ENCODE measurements at regions not wholly inside any gene's neighbourhood (a gene's known extent, or its start where the extent isn't known, plus 50 kb on each side); places are given as distances from the start of the nearest gene placed in this dataset.
A peak's percentile ranks its signal among the peaks of the same experiment; 100 is the strongest.
"Not testable (repeated sequence)": the region's sequence is repeated elsewhere in the genome, so short reads cannot be mapped to it uniquely, and the experiment has no call there.

DNA sequence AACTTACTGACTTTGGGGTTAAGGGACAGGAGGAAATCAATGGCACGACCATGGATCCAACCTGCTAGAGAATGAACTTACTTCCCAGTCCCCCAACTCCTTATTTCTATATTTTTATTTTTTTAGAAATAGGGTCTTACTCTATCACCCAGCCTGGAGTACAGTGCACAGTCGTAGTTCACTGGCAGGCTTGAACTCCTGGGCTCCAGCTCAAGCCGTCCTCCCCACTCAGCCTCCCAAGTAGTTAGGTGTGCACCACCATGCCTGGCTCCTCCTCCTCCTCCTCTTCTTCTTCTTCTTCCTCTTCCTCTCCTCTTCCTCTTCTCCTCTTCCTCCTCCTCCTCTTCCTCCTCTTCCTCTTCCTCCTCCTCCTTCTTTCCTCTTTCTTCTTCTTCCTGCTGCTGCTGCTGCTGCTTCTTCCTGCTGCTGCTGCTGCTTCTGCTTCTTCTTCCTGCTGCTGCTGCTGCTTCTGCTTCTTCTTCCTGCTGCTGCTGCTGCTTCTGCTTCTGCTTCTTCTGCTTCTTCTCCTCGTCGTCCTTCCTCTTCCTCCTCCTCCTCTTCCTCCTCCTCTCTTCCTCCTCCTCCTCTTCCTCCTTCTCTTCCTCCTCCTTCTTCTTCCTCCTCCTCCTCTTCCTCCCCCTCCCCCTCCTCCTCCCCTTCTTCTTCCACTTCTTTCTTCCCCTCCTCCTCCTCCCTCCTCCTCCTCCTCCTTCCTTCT, 390.1 kb upstream of the RGS6 start:
- no peak for DNase-seq

DNA sequence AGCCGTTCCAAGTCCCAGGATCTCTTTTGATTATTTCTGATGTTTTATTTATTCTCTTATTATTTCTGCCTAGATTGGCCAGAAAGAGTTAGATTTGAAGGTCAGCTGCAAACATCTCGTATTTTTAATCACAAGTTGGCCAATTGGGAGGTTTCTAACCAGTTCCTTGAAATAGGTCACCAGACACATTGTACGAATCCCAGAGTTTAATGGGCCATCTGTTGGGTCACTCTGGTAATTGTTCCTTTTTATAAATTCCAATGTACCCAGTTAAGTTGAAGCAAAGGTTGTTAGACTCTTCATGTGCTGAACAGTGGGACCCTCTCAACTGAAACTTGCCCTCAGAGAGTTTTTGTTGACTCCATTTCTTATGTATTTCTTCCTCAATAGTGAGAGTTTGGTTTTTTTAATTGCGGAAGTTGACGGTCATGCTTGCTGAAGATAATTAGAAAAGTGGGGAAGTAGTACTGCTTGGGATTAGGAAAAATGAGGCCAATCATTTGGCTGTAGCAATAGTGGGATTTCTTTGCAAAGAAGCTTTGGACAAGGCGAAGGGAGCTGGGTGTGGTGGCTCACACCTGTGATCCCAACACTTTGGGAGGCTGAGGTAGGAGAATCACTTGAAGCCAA, 382.7 kb upstream of the RGS6 start:
- no peak for DNase-seq

DNA sequence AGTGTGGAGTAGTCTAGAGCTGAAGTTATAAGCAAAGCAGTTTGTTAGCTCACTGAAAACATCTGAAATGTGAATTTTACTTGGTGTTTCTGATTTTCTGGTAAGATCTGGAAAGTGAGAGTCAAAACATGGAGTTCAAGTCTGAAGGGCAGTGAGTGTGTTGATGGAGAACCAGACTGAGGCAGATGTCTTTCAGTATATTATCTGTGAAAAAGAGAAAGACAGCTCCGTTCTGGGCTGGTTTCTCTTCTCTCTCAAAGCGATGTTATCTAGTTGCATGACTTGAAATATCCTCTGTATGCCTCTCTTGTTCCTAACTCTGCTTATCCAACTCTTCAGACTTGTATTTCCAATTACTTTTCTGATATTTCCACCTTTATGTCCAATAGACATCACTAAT, 381.9 kb upstream of the RGS6 start:
- no peak for DNase-seq

DNA sequence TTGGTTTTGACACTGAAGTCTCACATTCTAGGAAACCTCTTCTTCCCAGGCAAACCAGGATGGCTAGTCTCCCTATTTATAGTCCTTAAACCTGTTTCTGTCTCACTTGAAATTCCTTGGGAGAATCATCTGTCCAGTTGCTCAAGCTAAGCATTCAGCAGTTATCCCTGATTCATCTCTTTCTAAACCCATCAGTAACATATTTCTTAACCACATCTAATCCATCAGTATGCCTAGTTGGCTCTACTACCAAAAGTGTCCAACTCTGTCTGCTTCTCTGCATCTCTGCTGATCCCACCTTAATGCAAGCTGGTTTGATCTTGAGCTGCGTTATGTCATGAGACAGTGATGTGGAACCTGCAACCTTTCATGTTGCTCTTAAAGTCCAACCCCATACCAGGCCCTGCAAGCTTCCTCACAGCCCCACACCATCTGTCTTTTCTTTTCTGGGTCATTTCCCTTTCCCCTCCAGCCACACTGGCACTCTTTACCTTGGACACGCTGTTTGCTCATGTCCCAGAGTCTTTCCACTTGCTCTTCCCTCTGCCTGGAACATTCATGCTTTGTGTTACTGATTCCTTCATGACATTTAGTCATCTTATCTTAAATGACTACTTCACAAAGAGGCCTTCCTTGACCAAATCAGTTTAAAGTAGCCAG, 380.8 kb upstream of the RGS6 start:
- no peak for DNase-seq

DNA sequence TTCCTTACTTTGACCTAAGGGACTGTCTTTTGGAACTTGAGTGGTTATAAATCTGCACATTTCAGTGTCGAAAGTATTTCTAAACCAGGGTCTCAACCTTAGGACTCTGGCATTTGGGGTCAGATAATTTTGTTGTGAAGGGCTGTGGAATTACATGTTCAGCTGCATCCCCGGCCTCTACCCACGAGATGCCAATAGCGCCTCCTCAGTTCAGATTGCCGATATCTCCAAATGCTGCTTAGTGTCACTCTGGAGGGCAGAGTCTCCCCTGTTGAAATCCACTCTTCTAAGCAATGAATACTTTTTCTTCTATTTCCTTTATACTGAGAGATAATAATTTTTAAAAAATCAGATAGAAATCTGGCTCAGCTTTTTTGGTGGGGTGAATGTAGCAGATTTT, 379.4 kb upstream of the RGS6 start:
- no peak for DNase-seq

DNA sequence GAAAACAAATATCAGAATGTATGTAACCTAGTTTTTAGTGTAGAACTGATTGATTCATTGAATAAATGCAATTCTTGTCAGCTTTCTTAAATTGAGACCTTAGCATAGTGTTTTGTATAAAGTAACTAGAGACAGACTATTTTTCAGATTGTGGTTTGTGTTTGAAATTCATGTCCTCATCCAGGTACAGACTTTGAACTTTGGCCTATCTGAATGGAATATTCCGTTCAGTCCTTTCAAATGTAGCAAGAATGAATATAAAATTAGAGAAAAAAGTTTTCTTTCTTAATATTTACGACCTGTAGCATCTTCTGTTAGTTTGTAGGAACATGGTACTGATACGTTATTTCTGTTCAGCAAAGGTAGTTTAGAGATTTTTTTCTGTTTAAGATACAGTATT, 378.4 kb upstream of the RGS6 start:
- no peak for DNase-seq

DNA sequence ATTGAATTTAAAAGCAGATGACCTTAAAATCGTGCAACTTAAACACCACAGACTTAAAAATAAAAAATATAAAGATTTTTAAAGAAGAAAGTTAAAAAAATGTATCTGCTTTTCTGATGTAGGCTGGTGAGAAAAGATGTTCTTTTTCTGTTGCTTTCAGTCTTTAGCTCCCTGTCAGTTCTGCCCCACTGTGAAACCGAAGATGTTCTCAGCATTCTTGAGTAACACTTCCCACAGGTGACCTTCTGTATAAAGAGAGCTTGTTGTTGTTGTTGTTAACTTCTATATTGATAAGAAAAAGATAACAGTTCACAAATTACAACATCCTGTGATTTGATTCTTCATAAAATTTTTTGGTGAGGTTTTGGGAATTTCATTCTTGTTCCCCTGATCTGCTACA, 377.9 kb upstream of the RGS6 start:
- DNase-seq, result peak; percentile 14

DNA sequence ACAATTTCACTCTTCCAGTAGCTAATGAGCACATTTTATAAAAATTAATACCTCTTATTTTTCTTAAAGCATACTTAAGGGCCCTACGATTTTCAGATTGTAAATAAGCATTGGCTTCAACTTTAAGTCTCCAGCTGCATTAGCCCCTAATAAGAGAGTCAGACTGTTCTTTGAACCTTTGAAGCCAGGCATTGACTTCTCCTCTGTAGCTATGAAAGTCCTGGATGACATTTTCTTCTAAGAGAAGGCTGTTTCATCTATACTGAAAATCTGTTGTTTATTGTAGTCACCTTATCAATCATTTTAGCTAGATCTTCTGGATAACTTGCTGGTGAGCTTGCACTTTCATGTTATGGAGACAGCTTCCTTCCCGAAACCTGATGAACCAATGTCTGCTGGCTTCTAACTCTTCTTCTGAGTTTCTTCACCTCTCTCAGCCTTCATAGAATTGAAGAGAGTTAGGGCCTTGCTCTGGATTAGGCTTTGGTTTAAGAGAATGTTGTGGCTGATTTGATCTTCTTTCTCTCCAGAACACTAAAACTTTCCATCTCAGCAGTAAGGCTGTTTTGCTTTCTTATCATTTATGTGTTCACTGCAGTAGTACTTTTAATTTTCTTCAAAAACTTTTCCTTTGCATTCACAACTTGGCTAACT, 377.1 kb upstream of the RGS6 start:
- DNase-seq, result no peak

DNA sequence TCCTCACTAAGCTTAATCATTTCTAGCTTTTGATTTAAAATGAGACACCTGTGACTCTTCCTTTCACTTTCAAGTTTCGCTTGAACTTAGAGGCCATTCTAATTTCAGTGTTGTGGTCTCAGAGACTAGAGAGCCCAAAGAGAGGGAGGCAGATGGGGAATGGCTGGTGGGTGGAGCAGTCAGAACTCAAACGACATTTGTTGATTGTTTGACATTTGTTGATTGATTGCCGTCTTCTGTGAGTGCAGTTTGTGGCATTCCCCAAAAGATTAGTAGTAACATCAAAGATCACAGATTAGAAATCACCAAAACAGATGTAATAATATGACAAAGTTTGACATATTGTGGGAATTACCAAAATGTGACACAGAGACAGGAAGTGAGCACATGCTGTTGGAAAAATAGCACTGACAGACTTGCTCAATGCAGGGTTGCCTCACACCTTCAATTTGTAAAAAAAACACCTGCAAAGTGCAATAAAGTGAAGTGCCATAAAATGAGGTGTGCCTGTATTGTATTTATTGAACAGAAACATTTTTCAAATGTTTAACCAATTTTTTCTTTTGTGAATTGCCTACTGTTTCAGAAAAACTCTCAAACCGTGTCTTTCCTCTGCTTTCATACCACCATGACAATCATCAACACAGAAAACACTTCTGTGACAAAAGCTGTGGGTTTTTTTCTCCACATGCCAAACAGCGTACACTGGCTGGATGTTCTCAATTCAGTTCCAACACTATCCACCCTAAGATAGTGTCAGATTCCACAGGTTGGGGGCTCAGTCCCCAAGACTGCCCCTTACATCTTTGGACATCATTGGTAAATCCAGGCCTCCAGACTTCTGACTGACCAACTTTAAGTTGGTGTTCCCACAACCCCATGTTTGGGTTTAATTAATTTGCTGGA, 376.3 kb upstream of the RGS6 start:
- DNase-seq, result peak; percentile 55

DNA sequence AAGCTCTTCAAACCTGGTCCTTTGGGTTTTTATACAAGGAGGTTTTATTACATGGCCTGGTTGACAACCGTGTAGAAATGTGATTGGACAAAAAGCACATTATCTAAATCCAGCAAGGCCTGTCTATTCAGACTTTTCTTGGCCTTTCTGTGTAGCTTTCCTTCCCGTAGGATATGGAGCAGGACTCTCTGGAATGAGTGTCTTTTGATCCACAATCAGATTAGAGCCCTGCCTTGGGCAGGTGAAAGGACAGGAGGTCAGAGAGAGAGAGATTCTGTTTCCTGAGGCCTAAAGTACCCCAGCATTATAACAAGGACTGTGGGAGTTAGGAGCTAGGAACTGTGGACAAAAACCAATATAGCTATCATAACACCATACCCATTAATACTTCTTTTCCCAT, 375.5 kb upstream of the RGS6 start:
- no peak for DNase-seq

DNA sequence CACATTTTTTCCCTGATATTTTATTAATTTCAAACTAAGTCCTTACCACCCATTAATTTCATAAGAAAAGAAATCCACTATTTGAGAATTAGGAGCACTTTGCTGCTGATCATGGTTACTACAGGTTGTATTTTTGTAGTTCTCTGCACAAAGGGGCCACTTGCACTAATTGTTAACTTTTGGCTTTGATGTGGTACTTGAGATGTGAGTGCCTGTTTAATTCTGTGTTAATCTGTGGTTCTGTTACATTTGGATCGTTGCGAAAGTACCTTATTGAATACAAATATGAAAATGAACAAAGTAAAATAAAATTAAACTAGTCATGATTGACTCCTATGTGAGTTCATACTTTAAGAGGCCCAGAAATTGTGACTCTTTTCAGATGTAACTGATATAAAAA, 374.9 kb upstream of the RGS6 start:
- DNase-seq, result no peak

DNA sequence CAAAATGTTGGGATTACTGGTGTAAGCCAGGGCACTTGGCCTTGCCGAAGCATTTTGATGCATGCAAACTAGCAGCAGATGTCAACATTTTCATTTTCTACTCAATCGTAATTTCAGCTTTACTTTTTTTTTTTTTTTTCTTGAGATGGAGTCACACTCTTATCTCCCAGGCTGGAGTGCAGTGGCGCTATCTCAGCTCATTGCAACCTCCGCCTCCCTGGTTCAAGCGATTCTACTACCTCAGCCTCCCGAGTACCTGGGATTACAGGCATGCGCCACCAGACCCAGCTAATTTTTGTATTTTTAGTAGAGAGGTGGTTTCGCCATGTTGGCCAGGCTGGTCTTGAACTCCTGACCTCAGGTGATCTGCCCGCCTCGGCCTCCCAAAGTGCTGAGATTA, 373.3 kb upstream of the RGS6 start:
- DNase-seq, result not testable (repeated sequence)

DNA sequence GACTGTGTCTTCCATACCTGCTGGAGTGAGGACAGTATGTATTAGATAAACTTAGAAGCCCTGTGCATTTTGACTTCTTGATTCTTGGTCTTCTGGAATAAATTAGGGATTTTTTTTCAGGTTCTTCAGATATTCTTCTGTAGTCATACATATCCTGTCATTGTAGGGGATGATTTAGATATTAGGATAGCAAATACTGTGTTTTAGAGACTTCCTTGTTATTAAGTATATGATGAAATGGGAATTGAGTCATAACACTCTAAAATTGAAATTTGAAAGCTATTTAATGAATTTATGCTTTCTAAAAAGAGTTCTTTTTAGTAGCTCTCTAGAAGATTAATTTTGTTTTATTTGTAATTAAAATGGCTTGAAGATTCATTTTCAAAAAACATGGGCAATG, 371.5 kb upstream of the RGS6 start:
- no peak for DNase-seq

DNA sequence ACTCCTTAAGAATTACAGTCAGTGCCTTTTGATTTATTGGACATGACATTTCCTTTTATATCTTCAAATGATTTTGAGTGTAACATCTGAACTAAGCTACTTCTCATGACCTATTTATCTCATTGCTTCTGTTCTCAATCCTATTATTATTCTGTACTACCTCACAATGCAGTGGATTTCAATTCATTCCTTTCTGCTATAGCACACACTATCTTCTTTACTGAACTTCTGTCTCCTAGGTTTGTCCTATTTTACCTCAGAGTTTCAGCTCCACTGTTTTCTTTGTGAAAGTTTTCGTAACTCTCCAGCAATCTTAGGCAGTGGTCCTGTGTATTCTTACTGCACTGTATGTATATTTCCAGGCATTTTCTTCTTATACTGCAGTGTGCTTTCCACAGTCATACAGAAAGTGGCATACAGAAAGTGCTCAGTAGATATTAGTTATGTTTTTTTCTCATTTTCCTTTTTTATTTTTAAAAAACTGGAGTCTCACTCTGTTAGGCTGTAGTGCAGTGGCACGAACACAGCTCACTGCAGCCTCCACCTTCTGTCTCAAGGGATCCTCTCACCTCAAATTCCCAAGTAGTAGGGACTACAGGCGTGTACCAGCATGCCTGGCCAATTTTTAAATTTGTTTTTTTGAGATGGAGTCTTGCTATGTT, 368.6 kb upstream of the RGS6 start:
- no peak for DNase-seq

DNA sequence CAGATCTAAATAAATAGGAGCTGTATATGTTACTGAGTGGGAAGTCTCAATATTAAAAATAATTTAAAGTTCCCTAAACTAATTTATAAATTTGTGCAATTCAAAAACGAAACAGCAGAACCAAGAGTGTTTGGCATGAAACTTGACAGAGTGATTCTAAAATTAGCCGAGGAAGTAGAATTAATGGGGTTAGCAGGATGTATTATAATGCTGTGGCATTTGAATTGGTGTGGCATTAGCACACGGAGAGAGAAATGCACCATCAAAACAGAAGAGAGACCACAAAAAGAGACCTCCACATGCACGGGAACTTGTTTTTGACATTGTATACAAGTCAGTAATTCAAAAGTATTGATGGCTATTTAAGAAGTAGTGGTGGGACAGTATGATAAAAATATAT, 366.0 kb upstream of the RGS6 start:
- DNase-seq, result no peak

DNA sequence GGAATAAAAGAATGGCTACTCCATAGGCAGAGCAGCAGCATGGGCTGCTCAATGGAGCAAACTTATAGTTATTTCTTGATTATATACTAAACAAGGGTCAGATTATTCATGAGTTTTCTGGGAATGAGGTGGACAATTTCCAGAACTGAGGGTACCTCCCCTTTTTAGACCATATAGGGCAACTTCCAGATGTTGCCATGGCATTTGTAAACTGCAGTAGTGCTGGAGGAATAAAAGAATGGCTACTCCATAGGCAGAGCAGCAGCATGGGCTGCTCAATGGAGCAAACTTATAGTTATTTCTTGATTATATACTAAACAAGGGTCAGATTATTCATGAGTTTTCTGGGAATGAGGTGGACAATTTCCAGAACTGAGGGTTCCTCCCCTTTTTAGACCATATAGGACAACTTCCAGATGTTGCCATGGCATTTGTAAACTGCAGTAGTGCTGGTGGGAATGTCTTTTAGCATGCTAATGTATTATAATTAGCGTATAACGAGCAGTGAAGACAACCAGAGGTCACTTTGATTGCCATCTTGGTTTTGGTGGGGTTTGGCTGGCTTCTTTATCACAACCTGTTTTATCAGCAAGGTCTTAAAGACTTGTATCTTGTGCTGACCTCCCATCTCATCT, 364.6 kb upstream of the RGS6 start:
- DNase-seq, result not testable (repeated sequence)

DNA sequence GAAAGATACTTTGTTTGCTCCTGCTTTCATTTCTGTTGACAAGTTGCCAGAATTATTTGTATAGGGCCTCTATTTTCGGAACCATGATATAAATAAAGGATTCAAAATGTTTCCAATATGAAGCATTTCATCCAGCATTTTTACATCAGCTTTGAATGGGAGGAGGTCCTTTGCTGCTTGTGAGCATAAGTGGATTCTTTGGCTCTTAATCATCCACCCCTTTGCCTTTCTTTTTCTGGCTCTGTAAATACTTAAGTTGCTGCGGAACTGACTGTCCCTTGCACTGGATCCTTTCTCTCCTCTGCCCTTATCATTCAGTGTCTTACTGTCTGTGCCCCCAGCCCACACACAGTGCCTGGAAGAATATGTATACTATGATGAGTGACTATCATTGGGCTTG, 357.3 kb upstream of the RGS6 start:
- no peak for DNase-seq

DNA sequence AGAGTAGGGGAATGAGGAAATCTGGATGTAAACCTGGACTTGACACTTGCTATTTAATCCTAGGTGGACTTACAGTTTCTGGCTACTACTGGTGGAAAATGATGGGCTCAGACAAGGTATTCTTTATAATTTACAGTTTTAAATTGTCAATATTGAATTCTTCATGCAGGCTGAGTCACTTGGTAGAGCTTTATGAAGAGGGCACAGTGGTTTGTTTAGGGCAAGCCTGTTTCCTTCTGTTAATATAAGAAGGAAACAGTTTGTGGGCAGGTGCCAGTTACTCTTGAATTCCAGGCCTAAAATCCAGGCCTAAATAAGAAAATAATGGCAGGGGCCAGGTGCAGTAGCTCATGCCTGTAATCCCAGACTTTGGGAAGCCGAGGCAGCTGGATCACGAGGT, 355.8 kb upstream of the RGS6 start:
- DNase-seq, result no peak

DNA sequence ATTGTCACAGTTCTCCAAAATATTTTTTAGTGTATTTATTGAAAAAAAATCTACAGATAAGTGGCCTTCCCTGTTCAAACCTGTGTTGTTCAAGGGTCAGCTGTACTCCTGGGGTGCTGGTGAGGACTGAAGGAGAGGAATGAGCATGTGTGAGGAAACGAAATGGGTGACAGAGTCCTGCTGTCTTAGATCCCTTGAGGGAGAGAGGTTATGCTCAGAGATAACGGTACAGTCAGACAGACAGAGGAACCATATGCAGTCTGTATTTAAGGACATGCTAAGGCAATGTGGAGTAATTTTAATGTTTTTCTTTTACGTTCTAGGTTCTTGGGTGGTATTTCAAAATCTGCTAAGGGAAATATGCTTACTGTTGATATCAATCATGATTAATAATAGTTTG, 352.9 kb upstream of the RGS6 start:
- no peak for DNase-seq

DNA sequence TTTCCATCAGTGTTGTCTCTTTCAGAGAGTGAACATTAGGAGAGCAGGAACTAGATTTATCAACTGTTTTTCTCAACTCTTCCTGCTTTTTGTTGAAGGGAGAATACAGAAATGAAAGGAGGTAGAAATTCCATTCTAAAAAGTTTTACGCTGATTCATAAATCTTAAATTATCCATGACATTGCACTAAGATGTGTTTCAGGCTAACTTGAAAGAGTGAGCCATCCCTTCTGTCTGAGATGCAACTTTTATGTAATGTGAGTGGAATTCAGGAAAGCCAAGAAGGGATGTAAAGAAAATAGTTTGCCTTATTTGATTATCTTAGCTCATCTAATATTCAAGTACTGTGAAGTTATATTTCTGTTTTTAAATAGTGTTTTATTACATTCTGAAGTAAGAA, 349.5 kb upstream of the RGS6 start:
- DNase-seq, result no peak

DNA sequence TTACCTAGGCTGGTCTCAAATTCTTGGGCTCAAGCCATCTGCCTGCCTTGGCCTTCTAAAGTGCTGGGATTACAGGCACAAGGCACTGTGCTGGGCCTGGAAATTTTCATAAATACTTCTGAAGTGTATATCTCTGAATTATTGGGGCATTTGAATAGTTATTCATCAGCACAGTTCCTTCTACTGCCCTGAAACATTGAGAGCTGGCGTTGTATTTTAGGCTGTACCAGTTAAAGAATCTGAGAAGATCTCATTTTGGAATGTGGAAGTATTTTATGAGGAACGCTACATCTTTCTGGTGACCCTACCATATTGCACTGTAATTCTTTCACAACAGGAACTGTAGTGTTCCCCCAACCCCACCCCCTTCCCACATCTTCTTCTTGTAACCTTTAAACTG, 349.0 kb upstream of the RGS6 start:
- DNase-seq, result no peak

DNA sequence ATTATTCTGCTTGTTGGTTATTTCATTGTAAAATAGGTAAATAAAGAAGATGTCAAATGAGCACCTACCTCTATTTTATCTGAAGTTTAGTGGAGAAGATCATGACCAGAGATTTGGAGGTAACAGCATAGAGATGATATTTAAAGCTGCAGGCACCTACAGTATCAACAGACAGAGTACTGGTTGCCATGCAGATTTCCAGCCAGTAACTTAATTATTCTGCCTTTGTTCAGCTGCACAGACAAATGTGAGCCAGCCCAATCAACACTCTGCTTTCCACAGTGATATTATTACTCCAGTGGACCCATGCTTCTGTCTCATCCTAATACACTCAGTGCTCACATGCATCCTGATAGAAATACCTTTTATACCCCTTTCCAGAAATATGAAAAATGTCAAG, 348.5 kb upstream of the RGS6 start:
- DNase-seq, result no peak
